Stomach (tissue), 4 donors: ENCODE measurements at regions not wholly inside any gene's neighbourhood (a gene's known extent, or its start where the extent isn't known, plus 50 kb on each side); places are given as distances from the start of the nearest gene placed in this dataset.

ENCODE experiments used
- EP300 ChIP-seq: sonication (generic); formaldehyde crosslinking; IDR thresholded peaks from one replicate; pipeline ENCODE4 v1.6.1; 2017; ENCODE audit warnings: antibody characterized with exemption
- POLR2A ChIP-seq, 4 donors: fragments of 450-650 bp; IDR thresholded peaks; one replicate each; pipeline ENCODE4 v1.6.1; 2016; ENCODE audit warnings: antibody characterized with exemption in 4 of 4, control low read depth in 2 of 4, mild to moderate bottlenecking in 1 of 4, moderate library complexity in 1 of 4
- POLR2AphosphoS5 ChIP-seq, 3 donors: sonication (generic); formaldehyde crosslinking; IDR thresholded peaks; one replicate each; pipeline ENCODE4 v1.6.1; 2016; ENCODE audit warnings: antibody characterized with exemption in 3 of 3
- TF ChIP-seq, protein P1 (sequence below), 7 experiments: fragments of 450-650 bp in 4 of 7; fragments of 200-600 bp in 3 of 7; sonication (generic) in 3 of 7; IDR thresholded peaks; one replicate each; pipeline ENCODE4 v1.5.1; 2016 to 2019; ENCODE audit warnings: antibody characterized with exemption in 7 of 7, control low read depth in 2 of 7, mild to moderate bottlenecking in 1 of 7

DNA sequence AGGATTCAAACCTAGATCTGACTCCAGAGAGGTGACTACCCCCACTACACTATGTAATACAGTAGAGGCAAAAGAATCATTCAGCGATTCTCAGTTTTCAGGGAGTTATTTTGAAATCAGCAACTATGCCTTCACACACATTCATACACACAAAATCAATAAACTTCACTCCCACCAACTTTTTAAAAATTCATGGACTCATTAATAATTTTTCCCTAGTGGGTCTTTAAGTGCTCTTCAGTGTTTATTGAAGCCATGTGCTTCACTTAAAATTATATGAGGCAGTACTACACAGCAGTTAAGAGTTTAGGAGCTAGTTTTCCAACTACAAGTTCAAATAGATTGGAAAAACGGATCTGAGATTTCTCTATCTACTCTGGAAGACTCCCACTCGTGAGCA is 452.7 kb upstream of the ADGRB3 start:
- no peak for TF ChIP-seq EP300
- TF ChIP-seq POLR2A (IDR thresholded peaks at IDR 0.05) = no peak
- TF ChIP-seq, protein P1, sequence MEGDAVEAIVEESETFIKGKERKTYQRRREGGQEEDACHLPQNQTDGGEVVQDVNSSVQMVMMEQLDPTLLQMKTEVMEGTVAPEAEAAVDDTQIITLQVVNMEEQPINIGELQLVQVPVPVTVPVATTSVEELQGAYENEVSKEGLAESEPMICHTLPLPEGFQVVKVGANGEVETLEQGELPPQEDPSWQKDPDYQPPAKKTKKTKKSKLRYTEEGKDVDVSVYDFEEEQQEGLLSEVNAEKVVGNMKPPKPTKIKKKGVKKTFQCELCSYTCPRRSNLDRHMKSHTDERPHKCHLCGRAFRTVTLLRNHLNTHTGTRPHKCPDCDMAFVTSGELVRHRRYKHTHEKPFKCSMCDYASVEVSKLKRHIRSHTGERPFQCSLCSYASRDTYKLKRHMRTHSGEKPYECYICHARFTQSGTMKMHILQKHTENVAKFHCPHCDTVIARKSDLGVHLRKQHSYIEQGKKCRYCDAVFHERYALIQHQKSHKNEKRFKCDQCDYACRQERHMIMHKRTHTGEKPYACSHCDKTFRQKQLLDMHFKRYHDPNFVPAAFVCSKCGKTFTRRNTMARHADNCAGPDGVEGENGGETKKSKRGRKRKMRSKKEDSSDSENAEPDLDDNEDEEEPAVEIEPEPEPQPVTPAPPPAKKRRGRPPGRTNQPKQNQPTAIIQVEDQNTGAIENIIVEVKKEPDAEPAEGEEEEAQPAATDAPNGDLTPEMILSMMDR (IDR thresholded peaks at IDR 0.05) = no peak
- no peak for TF ChIP-seq POLR2AphosphoS5 (IDR thresholded peaks at IDR 0.05)
